H1 (cell line): ENCODE measurements at regions not wholly inside any gene's neighbourhood (a gene's known extent, or its start where the extent isn't known, plus 50 kb on each side); places are given as distances from the start of the nearest gene placed in this dataset.

ENCODE experiments used
- CTCF ChIA-PET: fragments of 300-600 bp; sonication (Branson Sonifier 250); formaldehyde crosslinking; loops from one replicate; lab custom pipeline; 2021; ENCODE audit not compliant: partially characterized antibody; lab: Charles Lee
- POLR2A ChIA-PET: fragments of 300-600 bp; sonication (Branson Sonifier 250); formaldehyde crosslinking; loops from one replicate; lab custom pipeline; 2021; ENCODE audit warnings: inconsistent platforms; ENCODE audit not compliant: partially characterized antibody; lab: Charles Lee
- DNase-seq, 2 experiments: peaks; one replicate each; pipeline versions ENCODE4 v3.0.0 to v3.0.0-alpha.2; 2010 to 2022; ENCODE audit warnings: low spot score in 2 of 2, low read depth in 1 of 2, mixed read lengths in 1 of 2
- FAIRE-seq: peaks from 2 replicates; lab custom pipeline; 2011; peaks lifted over from hg19 to GRCh38; lab: Jason Lieb, UNC
- H2AFZ ChIP-seq: 2 replicates; pipeline ENCODE4 v1.8.1; 2012; ENCODE audit warnings: low read length, inconsistent platforms
- H2AK5ac ChIP-seq: 2 replicates; pipeline ENCODE4 v1.6.1; 2013; ENCODE audit warnings: low read depth, low read length
- H2BK120ac ChIP-seq: replicated peaks from 2 replicates; pipeline ENCODE3; 2013; ENCODE audit warnings: low read depth, low read length, inconsistent platforms
- H2BK12ac ChIP-seq: 2 replicates; pipeline ENCODE4 v1.6.1; 2013; ENCODE audit warnings: low read depth, low read length
- H2BK15ac ChIP-seq: 2 replicates; pipeline ENCODE4 v1.6.1; 2013; ENCODE audit warnings: low read length
- H2BK20ac ChIP-seq: 2 replicates; pipeline ENCODE4 v1.6.1; 2013; ENCODE audit warnings: low read length
- H2BK5ac ChIP-seq: 2 replicates; pipeline ENCODE4 v1.6.1; 2013; ENCODE audit warnings: low read depth, low read length
- H3K14ac ChIP-seq: 2 replicates; pipeline ENCODE4 v1.6.1; 2013; ENCODE audit warnings: inconsistent platforms; ENCODE audit not compliant: insufficient read length
- H3K18ac ChIP-seq: 2 replicates; pipeline ENCODE4 v1.6.1; 2013; ENCODE audit warnings: low read length; ENCODE audit errors: extremely low read depth
- H3K23ac ChIP-seq: 2 replicates; pipeline ENCODE4 v1.6.1; 2013; ENCODE audit warnings: inconsistent platforms; ENCODE audit not compliant: insufficient read length
- H3K23me2 ChIP-seq: 2 replicates; pipeline ENCODE4 v1.6.1; 2013; ENCODE audit warnings: low read depth, low read length
- H3K27ac ChIP-seq: 2 replicates; pipeline ENCODE4 v1.6.1; 2011; ENCODE audit warnings: low read depth, low read length, inconsistent platforms
- H3K27me3 ChIP-seq, 4 experiments: replicated peaks in 1 of 4; 1 replicate in 1 of 4; 2 replicates in 3 of 4; pipeline versions ENCODE4 v1.6.1 to v1.8.1; 2011 to 2013; ENCODE audit warnings: low read length in 3 of 4, mild to moderate bottlenecking in 3 of 4, inconsistent platforms in 2 of 4, mixed read lengths in 2 of 4, moderate library complexity in 1 of 4; ENCODE audit not compliant: control insufficient read depth in 3 of 4, insufficient read depth in 3 of 4; ENCODE audit errors: extremely low read depth in 1 of 4
- H3K36me3 ChIP-seq, 4 experiments: 2 replicates each; pipeline versions ENCODE4 v1.6.1 to v1.8.1; 2011 to 2013; ENCODE audit warnings: mild to moderate bottlenecking in 4 of 4, low read length in 3 of 4, moderate library complexity in 2 of 4, control low read depth in 1 of 4, inconsistent platforms in 1 of 4; ENCODE audit not compliant: insufficient read depth in 4 of 4, control insufficient read depth in 2 of 4
- H3K4ac ChIP-seq: replicated peaks from 2 replicates; pipeline ENCODE3; 2013; ENCODE audit warnings: low read length, low read depth, mixed read lengths, inconsistent platforms; ENCODE audit not compliant: insufficient read length
- H3K4me1 ChIP-seq, 4 experiments: replicated peaks in 1 of 4; 1 replicate in 1 of 4; 2 replicates in 3 of 4; pipeline versions ENCODE4 v1.6.1 to v1.8.1; 2011 to 2013; ENCODE audit warnings: low read length in 3 of 4, inconsistent platforms in 2 of 4, mixed read lengths in 1 of 4; ENCODE audit not compliant: insufficient read depth in 4 of 4, control insufficient read depth in 3 of 4
- H3K4me2 ChIP-seq, 2 experiments: 2 replicates each; pipeline versions ENCODE4 v1.6.1 to v1.8.1; 2011 to 2013; ENCODE audit warnings: low read depth in 2 of 2, low read length in 2 of 2, control low read depth in 1 of 2, inconsistent platforms in 1 of 2, mild to moderate bottlenecking in 1 of 2; ENCODE audit not compliant: insufficient read depth in 1 of 2
- H3K4me3 ChIP-seq, 4 experiments: fragments of 200-600, 300-600 bp in 1 of 4; sonication (generic), shearing (Covaris generic), sonication (Bioruptor Twin) in 1 of 4; 2 replicates each; pipeline versions ENCODE4 v1.5.1 to v1.8.1; 2011 to 2016; ENCODE audit warnings: low read length in 4 of 4, low read depth in 3 of 4, control low read depth in 2 of 4, inconsistent platforms in 2 of 4, mild to moderate bottlenecking in 2 of 4, mixed read lengths in 1 of 4, moderate library complexity in 1 of 4; ENCODE audit not compliant: insufficient read depth in 2 of 4; ENCODE audit errors: extremely low read depth in 1 of 4
- H3K56ac ChIP-seq: replicated peaks from 2 replicates; pipeline ENCODE3; 2013; ENCODE audit warnings: low read depth, mild to moderate bottlenecking, mixed read lengths, low read length, inconsistent platforms; ENCODE audit not compliant: insufficient read length
- H3K79me1 ChIP-seq: 2 replicates; pipeline ENCODE4 v1.6.1; 2013; ENCODE audit warnings: low read depth, low read length, control low read depth
- H3K79me2 ChIP-seq, 2 experiments: 2 replicates each; pipeline versions ENCODE4 v1.6.1 to v1.8.1; 2012 to 2013; ENCODE audit warnings: low read length in 2 of 2, mild to moderate bottlenecking in 2 of 2, inconsistent platforms in 1 of 2; ENCODE audit not compliant: insufficient read depth in 2 of 2, control insufficient read depth in 1 of 2
- H3K9ac ChIP-seq, 4 experiments: replicated peaks in 1 of 4; 1 replicate in 1 of 4; 2 replicates in 3 of 4; pipeline versions ENCODE4 v1.6.1 to v1.8.1; 2011 to 2013; ENCODE audit warnings: low read depth in 3 of 4, low read length in 3 of 4, control low read depth in 2 of 4, mild to moderate bottlenecking in 2 of 4, moderate library complexity in 2 of 4, inconsistent platforms in 1 of 4; ENCODE audit errors: extremely low read depth in 1 of 4
- H3K9me3 ChIP-seq, 2 experiments: 2 replicates each; pipeline versions ENCODE4 v1.6.1 to v1.8.1; 2012 to 2013; ENCODE audit warnings: mild to moderate bottlenecking in 2 of 2, moderate library complexity in 2 of 2, control low read depth in 1 of 2, inconsistent platforms in 1 of 2, low read depth in 1 of 2, low read length in 1 of 2, mixed read lengths in 1 of 2; ENCODE audit not compliant: insufficient read depth in 2 of 2
- H4K20me1 ChIP-seq, 2 experiments: replicated peaks in 1 of 2; 2 replicates each; pipeline versions ENCODE3 to v1.8.1; 2011 to 2013; ENCODE audit warnings: inconsistent platforms in 2 of 2, low read length in 2 of 2, mild to moderate bottlenecking in 1 of 2; ENCODE audit not compliant: insufficient read depth in 2 of 2, control insufficient read depth in 1 of 2
- H4K5ac ChIP-seq: 2 replicates; pipeline ENCODE4 v1.6.1; 2013; ENCODE audit warnings: low read length, low read depth, mixed read lengths, inconsistent platforms; ENCODE audit not compliant: insufficient read length
- H4K8ac ChIP-seq: 2 replicates; pipeline ENCODE4 v1.8.0; 2013; ENCODE audit warnings: mild to moderate bottlenecking, moderate library complexity, low read length, inconsistent platforms; ENCODE audit not compliant: insufficient read depth; ENCODE audit errors: extremely low read depth
- H4K91ac ChIP-seq: replicated peaks from 2 replicates; pipeline ENCODE3; 2013; ENCODE audit warnings: low read length, mixed read lengths, inconsistent platforms; ENCODE audit not compliant: insufficient read length
- RBBP5 ChIP-seq: IDR thresholded peaks from 2 replicates; pipeline ENCODE4 v1.7.1; 2012; ENCODE audit warnings: low read depth, mild to moderate bottlenecking, inconsistent platforms, low read length, moderate library complexity, borderline replicate concordance
- WGBS, 2 experiments: shearing (Covaris generic) in 1 of 2; methylation state at CpG; one replicate each; pipeline versions ENCODE4 v1.1.6 to v1.1.7; 2013 to 2015; ENCODE audit warnings: low lambda C conversion rate in 2 of 2, mixed read lengths in 2 of 2, inconsistent platforms in 1 of 2, low coverage in 1 of 2, missing lambda C conversion rate in 1 of 2; ENCODE audit not compliant: insufficient replicate concordance in 2 of 2, insufficient coverage in 1 of 2, insufficient read length in 1 of 2; ENCODE audit errors: extremely low coverage in 1 of 2, missing lambda C conversion rate in 1 of 2; 5-methylcytosine and 5-hydroxymethylcytosine counted together
- TF ChIP-seq, protein P1 (sequence below): IDR thresholded peaks from 2 replicates; pipeline ENCODE4 v1.6.1; 2012; ENCODE audit warnings: inconsistent platforms

DNA sequence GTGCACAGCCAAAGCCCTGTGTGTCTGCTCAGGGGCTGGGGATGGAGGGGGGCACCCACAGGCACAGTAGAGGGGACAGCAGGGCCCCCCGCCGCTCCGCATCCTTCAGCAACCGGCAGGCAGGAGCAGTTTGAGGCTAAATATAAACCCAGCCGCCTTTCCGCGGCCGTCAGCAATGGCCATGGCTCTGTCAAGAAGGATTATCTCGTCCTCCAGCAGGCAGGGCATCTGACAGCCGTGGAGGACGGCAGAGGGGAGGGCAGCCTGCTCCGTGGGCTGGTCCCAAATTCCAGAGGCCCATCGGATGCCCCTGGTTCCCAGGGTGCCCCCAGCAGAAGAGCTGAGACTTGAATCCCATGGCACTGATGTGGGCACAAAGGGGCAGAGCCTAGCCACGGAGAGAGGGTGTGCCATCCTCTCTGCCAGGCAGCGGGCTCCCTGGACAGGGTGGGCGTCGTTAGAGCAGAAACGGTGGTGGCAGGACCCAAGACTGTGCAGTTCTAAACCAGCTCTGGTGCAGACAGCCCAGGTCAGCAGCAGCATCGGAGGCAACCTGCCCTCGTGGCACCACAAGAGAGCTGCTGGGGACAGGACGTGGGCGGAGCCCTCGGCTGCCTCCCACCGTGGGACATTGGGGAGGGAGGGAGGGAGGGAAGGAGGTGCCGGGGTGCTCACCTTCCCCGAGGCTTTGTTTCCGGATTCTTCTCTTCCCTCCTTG, 198.8 kb upstream of the CIBAR2 start:
- ChIA-PET CTCF (interaction anchor here (0.9 to 10.6 kb wide), 6 partner anchors 10 to 196 kb away, joined by 3 to 69 read pairs (median 4); no protein-coding TSS in a partner anchor), POLR2A (interaction anchor here (0.7 to 1.2 kb wide), 3 partner anchors 14 to 177 kb away, joined by 3 read pairs; no protein-coding TSS in a partner anchor)
- no peak for DNase-seq
- Histone ChIP-seq H2BK5ac (peak overlapping the region; percentile 97; the same call in 1 of the 2 replicates), H2BK12ac (peak overlapping the region; percentile 97; the same call in 1 of the 2 replicates), H2BK120ac (peak overlapping the region; percentile 93), H3K79me2 (no peaks in the 10 kb centered on the region), H2AK5ac (peak overlapping the region; percentile 99; the same call in 1 of the 2 replicates), H3K56ac (peak overlapping the region; percentile 62), H3K4me1 (peaks cover 7 to 51% (median 39%) of the 10 kb centered on the region in 4 experiments), H3K4ac (peak overlapping the region; percentile 88), H3K27me3 (0 out of 7 replicates have a peak, but pooled peaks cover 0 to 4% (median 0%) of the 10 kb centered on the region in 4 experiments), H3K9ac (no peak overlapping the region), H3K23ac (no peak overlapping the region), H3K4me2 (peak overlapping the region; percentile 39 to 72), H3K27ac (no peak overlapping the region), H2AFZ (no peak overlapping the region), H3K23me2 (0 out of 2 replicates have a peak, but pooled peaks cover 2% of the 10 kb centered on the region), H3K79me1 (peaks cover 3% of the 10 kb centered on the region), H4K91ac (peak overlapping the region; percentile 97), H2BK15ac (peak overlapping the region; percentile 61; the same call in 1 of the 2 replicates), H3K9me3 (no peaks in the 10 kb centered on the region; a peak in 1 of 4 replicates), H4K8ac (peak overlapping the region; percentile 71), H3K14ac (no peak overlapping the region), H3K18ac (peak overlapping the region; percentile 93), H3K4me3 (peak overlapping the region in 2 of 4 experiments; percentile 14 to 41; a peak in 2 of 8 replicates), H2BK20ac (peak overlapping the region; percentile 90; the same call in 1 of the 2 replicates), H3K36me3 (no peaks in the 10 kb centered on the region), H4K5ac (no peak overlapping the region), H4K20me1 (peaks cover 0 to 1% of the 10 kb centered on the region in 2 experiments)
- 29% methylated on average over 22 of the region's 27 CpGs; no CpG with 5 or more reads in 1 of the 2 experiments for WGBS, 2 experiments
- no peak for FAIRE-seq
- TF ChIP-seq, protein P1, sequence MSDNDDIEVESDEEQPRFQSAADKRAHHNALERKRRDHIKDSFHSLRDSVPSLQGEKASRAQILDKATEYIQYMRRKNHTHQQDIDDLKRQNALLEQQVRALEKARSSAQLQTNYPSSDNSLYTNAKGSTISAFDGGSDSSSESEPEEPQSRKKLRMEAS = peak; percentile 40; the same call in 1 of the 2 replicates
- no peak for TF ChIP-seq RBBP5
